Fibroblast of skin of scalp (primary cell): ENCODE measurements at regions not wholly inside any gene's neighbourhood (a gene's known extent, or its start where the extent isn't known, plus 50 kb on each side); places are given as distances from the start of the nearest gene placed in this dataset.

Experiments used
- DNase-seq: peaks from one replicate; pipeline ENCODE4 v3.0.0-alpha.2; 2013

GRCh38 chr3:68458581-68458980, 473.8 kb downstream of the TAFA4 start:
- no peak for DNase-seq

GRCh38 chr3:68448510-68449383, 483.6 kb downstream of the TAFA4 start:
- DNase-seq: no peak

GRCh38 chr3:68447885-68448284, 484.5 kb downstream of the TAFA4 start:
- no peak for DNase-seq

GRCh38 chr3:68441054-68441453, 491.3 kb downstream of the TAFA4 start:
- no peak for DNase-seq

GRCh38 chr3:68436619-68437401, 495.5 kb downstream of the TAFA4 start:
- no peak for DNase-seq

GRCh38 chr3:68428495-68428894, 503.9 kb downstream of the TAFA4 start:
- no peak for DNase-seq

GRCh38 chr3:68424796-68425460, 507.4 kb downstream of the TAFA4 start:
- DNase-seq: no peak

GRCh38 chr3:68408626-68409025, 523.7 kb downstream of the TAFA4 start:
- no peak for DNase-seq

- DNase-seq: no peak
Observed at GRCh38 chr3:68403741-68404140, 528.6 kb downstream of the TAFA4 start.

- no peak for DNase-seq
Observed at GRCh38 chr3:68402235-68402918, 530.0 kb downstream of the TAFA4 start.

- no peak for DNase-seq
Observed at GRCh38 chr3:68378631-68379030, 553.7 kb downstream of the TAFA4 start.

- no peak for DNase-seq
Observed at GRCh38 chr3:68373727-68374126, 558.6 kb downstream of the TAFA4 start.

GRCh38 chr3:68363796-68364195, 568.6 kb downstream of the TAFA4 start:
- DNase-seq: no peak

GRCh38 chr3:68360492-68360891, 571.9 kb downstream of the TAFA4 start:
- peak; percentile 1 for DNase-seq

GRCh38 chr3:68345781-68346180, 586.6 kb downstream of the TAFA4 start:
- DNase-seq: no peak

GRCh38 chr3:68342426-68342825, 589.9 kb downstream of the TAFA4 start:
- no peak for DNase-seq

- DNase-seq: no peak
Observed at GRCh38 chr3:68336042-68336441, 596.3 kb downstream of the TAFA4 start.

GRCh38 chr3:68334367-68334986, 597.9 kb downstream of the TAFA4 start:
- no peak for DNase-seq

- no peak for DNase-seq
Observed at GRCh38 chr3:68328049-68328448, 604.3 kb downstream of the TAFA4 start.

GRCh38 chr3:68315964-68316363, 616.4 kb downstream of the TAFA4 start:
- DNase-seq: no peak

GRCh38 chr3:68315546-68315945, 616.8 kb downstream of the TAFA4 start:
- DNase-seq: no peak

GRCh38 chr3:68306571-68306970, 625.8 kb downstream of the TAFA4 start:
- peak; percentile 4 for DNase-seq
